ENCODE measurements at regions not wholly inside any gene's neighbourhood (a gene's known extent, or its start where the extent isn't known, plus 50 kb on each side); places are given as distances from the start of the nearest gene placed in this dataset.

DNA sequence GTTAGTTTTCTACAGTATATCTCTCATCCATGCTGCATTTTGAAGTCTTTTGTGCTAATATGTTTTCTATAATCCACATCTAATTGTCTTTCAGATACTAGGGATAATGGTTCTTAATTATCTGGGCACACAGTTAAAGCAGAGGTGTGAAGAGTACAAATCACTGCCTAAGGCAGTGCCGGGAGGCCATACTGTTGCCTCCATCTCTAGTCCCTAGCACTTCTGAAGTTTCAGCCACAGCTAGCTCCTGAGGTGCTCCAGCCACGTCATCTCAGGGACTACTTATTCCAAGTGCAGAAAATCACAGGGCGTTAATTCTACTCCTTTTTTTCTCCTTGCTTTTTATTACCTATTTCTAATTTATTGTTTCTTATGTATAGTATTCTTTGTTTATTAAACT lies 760.0 kb upstream of the FAM174A start:
- TF ChIP-seq, protein P1, sequence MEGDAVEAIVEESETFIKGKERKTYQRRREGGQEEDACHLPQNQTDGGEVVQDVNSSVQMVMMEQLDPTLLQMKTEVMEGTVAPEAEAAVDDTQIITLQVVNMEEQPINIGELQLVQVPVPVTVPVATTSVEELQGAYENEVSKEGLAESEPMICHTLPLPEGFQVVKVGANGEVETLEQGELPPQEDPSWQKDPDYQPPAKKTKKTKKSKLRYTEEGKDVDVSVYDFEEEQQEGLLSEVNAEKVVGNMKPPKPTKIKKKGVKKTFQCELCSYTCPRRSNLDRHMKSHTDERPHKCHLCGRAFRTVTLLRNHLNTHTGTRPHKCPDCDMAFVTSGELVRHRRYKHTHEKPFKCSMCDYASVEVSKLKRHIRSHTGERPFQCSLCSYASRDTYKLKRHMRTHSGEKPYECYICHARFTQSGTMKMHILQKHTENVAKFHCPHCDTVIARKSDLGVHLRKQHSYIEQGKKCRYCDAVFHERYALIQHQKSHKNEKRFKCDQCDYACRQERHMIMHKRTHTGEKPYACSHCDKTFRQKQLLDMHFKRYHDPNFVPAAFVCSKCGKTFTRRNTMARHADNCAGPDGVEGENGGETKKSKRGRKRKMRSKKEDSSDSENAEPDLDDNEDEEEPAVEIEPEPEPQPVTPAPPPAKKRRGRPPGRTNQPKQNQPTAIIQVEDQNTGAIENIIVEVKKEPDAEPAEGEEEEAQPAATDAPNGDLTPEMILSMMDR (IDR thresholded peaks at IDR 0.05 in 2 of 3, conservative IDR thresholded peaks at IDR 0.05 in 1 of 3; ENCODE audit: borderline replicate concordance in 1 of 3, insufficient read depth in 1 of 3, low read depth in 2 of 3, low read length in 2 of 3) = no peak
- TF ChIP-seq POLR2AphosphoS5 (IDR thresholded peaks at IDR 0.05; ENCODE audit: low read depth, low read length) (no peak), POLR2A (IDR thresholded peaks at IDR 0.05; ENCODE audit: borderline replicate concordance, extremely low read depth, insufficient read depth, insufficient read length) (no peak), JUND (IDR thresholded peaks at IDR 0.05) (no peak), SP1 (IDR thresholded peaks at IDR 0.05; ENCODE audit: low read depth) (no peak), RAD21 (IDR thresholded peaks at IDR 0.05; ENCODE audit: low read depth) (no peak), SIN3A (IDR thresholded peaks at IDR 0.05; ENCODE audit: low read depth) (no peak), TCF7L2 (IDR thresholded peaks at IDR 0.05; ENCODE audit: borderline replicate concordance, extremely low read depth, insufficient read depth, insufficient read length) (no peak)
- TF ChIP-seq, protein P2, sequence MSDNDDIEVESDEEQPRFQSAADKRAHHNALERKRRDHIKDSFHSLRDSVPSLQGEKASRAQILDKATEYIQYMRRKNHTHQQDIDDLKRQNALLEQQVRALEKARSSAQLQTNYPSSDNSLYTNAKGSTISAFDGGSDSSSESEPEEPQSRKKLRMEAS (IDR thresholded peaks at IDR 0.05) = no peak
